HG02642 (cell line): ENCODE measurements at regions not wholly inside any gene's neighbourhood (a gene's known extent, or its start where the extent isn't known, plus 50 kb on each side); places are given as distances from the start of the nearest gene placed in this dataset.

Experiments
- ATAC-seq: cut with Tn5 transposase; IDR thresholded peaks from one replicate; pipeline ENCODE4 v1.9.1; 2021; ENCODE audit warnings: mild to moderate bottlenecking; ENCODE audit not compliant: unreplicated experiment, poor library complexity

GRCh38 chr4:127126718-127127117, 506.0 kb upstream of the INTU start:
- ATAC-seq: no peak

DNA sequence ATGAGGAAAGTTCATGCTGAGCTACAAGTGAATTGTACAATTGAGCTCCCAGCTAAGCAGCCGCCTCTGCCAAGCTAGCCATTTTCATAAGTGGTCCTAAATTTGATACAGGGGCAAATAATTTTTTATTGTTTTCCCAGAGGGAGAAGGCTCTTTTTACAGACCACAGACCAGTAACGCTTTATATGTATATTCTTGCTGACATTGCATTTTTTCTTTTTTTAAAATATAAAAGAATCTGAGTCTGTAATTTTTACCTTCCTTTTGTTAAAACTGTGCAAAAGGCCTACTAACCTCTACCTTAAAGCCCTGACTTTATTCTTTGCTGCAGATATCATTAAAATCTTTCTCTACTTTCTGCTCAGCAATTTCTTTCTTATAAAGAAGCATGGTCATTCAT, 501.2 kb upstream of the INTU start:
- ATAC-seq: no peak

DNA sequence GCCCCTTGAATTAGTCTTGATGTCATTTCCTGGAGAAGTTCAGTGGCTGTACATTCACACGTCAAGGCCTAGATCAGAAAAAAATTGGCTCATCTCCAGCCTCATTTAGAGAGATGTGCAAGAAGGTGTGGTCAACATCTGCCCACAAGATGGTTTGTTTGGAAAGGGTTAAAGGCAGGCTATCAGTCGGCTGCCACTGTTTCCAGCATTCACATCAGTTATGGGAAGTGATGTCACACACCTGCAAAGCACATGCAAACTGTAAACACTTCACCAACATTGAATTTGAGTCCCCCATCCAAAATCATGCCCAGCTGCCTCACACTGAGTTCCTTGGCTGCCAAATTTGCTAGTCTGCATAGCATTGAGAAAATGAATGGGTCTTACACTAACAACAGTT, 498.3 kb upstream of the INTU start:
- no peak for ATAC-seq

DNA sequence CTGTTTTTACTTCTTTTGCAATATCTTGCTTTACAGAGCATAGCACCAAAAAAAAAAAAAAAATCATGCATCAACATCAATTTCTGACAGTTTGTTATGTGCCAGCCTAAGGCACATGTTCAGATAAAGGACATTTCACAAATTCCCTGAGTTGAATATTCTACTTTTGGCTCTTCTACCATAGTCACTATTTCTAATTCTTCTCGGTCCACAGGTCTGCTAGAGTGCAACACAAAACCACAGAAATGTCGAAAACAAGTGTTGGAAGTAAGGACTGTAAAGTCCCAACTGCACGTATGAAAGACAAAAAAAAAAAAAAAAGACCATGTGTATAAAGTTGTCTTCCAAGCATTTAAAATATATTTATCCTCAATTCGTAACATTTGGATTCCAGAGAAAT, 494.2 kb upstream of the INTU start:
- ATAC-seq: no peak

DNA sequence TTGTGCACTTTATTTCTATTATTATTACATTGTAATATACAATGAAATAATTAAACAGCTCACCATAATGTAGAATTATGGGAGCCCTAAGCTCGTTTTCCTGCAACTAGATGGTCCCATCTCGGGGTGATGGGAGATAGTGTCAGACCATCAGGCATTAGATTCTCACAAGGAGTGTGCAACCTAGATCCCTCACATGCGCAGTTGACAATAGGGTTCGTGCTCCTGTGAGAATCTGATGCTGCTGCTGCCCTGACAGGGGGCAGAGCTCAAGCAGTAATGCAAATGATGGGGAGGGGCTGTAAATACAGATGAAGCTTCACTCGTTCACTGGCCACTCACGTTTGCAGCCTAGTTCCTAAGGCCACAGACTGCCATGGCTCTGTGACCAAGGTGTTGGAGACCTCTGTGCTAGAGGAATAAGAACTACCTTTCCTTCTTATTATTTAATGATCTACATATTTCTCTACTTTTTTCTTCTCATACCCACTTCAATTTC, 492.9 kb upstream of the INTU start:
- ATAC-seq: no peak

DNA sequence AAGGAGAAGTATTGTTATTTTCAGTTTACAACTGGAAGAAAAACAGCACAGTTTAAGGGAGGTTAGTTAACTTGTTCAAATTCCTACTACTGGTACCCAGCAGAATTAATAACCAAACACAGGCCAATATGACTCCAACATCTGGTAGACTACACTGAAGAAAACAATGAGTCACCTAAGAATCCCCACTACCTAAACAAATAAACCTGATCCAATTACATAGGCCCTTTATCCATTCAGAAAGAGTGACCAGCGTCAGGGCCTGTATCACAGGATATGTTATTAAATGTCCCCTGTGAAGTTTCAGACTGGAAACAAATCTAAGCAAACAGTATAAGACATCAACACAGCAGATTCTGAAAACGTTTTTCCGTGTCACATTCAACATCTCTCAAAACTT, 492.5 kb upstream of the INTU start:
- no peak for ATAC-seq

GRCh38 chr4:127141856-127142255, 490.9 kb upstream of the INTU start:
- no peak for ATAC-seq

- ATAC-seq: no peak
These were observed 489.1 kb upstream of the INTU start for GRCh38 chr4:127143460-127144195.

GRCh38 chr4:127145006-127145540, 487.7 kb upstream of the INTU start:
- no peak for ATAC-seq

DNA sequence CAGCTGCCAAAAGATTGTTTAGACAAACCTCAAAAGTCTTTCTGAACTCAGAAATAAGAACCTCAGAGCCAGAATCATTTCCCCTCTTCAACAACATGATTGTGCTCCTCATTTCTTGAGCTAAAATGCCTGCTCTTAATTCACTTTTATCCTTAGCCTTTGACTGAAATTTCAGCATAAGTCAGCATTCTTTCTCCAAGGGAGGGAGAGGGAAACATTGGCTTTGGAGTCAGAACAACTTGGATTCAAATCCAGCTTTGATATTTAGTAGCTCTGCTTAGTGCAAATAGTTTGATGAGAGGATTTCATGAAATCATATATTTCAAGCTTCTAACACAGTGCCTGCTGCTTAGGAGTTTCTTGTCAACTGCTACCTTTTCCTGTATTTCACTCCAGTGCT, 484.6 kb upstream of the INTU start:
- ATAC-seq: no peak

DNA sequence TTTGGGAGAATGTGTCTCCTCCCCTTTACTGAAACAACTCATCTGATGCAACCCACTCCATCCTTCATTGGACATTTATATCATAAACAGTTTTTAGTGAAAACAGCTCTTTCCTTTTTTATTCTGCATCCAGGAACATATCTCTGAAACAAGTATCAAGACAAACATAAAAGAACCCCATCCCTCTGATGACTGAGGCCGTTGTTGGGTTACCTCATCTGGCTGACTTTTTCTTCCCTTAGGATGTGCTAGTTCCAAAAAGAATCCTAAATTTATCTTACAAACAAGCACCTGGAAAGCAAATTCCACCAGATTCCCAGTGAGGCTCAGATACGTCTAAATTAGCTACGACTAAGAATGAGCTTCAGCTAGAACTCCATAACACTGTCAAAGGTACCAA, 483.7 kb upstream of the INTU start:
- ATAC-seq: no peak

- no peak for ATAC-seq
These were observed 480.8 kb upstream of the INTU start for GRCh38 chr4:127151941-127152340.

DNA sequence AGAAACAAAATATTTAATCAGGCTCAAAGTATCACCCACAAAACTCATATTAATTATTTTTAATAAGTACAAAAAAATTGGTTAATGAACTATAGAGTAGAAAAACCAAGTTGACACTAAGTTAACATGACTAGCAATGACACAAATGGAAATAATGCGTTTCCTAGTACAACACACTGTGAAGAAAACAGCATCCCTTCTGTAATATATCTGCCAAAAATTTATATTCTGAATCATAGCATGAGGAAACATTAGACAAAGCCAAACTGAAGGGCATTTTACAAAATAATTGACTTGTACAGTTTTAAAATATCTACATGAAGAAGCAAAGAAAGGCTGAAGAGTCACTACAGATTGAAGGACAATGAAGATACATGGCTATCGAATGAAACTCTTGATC, 477.6 kb upstream of the INTU start:
- no peak for ATAC-seq

- ATAC-seq: no peak
These were observed 477.2 kb upstream of the INTU start for GRCh38 chr4:127155555-127155954.

GRCh38 chr4:127162741-127163140, 470.0 kb upstream of the INTU start:
- no peak for ATAC-seq

DNA sequence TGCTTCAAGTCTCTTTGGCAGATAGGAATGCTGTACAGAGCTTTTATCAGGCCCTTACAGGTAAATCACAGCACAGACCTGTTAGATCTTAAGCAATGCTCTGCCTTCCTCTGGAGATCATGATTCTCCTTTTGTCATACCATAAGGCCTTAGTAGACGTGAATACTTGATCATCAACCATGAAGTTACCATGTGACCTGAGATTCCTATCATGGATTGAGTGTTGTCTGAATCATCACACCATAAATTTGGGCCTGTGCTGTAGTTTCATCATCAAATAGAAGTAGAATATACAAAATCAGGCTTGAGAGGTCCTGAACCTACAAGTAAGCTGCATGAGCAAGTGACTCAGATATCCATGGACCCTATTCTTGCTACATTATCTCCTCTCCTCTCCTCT, 466.8 kb upstream of the INTU start:
- ATAC-seq: no peak

DNA sequence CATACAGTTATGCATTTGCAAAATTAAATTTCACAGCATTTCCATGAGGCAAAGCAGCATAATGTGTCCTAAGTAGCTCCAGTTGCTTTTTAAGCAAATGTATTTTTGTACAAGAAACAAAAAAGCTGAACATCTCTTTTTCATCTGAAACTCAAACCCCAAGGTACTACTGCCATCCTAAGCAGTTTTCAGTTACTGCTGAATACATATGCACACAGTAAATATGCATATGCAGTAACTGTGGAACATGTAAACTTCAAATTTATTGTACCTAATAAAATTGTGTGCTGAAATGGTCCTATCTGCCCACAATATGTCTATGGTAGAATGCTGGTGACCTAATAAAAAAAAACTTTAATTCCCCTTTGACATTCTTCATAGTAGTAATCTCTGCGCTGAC, 458.6 kb upstream of the INTU start:
- no peak for ATAC-seq

GRCh38 chr4:127174616-127175015, 458.1 kb upstream of the INTU start:
- no peak for ATAC-seq

DNA sequence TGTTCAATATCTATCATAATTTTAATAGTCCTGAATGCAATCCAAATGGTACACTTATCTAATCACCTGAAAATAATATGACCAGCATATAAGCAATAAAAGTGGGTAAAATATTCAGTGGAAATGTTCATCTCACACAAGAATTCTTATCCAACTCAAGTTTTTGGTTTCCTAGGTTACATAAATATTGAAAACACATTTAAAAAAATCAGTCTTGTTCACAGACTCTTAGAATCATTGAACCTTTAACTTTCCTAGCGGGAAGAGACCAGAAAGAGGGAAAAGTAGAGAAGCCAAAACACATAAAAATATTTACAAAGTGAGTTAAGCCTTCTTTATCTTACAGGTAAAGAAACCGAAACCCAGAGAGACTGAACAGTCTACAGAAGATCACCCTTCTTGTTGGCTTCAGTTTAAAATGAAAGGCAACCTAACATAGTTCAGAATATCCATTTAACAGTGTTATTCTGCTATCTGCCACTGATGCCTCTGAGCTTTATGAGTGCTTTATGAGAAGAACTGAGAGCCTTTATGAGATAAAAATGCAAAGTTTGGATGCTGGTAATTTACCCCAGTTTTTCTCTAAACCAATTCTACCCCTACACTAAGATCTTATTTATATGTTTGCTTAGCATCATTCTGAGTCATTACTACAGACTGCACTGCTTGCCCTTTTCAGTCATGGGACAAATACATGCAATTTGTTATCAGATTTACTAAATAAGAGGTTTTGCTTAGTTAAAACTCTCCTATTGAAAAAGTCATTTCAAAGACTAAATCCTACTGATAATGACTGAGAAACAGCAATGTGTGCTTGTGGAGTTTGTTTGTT, 453.3 kb upstream of the INTU start:
- no peak for ATAC-seq

DNA sequence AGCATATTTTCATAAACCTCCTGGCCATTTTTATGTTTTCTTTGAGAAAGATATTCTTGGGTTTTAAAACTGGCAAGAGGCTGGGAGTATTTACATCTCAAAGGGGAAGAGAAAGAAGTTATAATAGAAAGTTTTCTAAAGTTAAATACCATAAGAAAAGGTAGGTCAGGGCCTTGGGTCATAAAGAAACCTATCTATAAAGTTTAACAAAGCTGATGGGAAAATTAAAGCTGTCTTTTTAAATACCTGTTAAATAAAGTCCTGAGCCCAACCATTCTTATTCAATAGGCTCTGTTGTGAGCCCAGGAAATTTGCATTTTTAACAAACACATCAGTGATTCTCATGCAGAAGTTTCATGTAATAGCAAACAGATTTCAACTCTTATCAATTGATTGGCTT, 451.8 kb upstream of the INTU start:
- no peak for ATAC-seq

DNA sequence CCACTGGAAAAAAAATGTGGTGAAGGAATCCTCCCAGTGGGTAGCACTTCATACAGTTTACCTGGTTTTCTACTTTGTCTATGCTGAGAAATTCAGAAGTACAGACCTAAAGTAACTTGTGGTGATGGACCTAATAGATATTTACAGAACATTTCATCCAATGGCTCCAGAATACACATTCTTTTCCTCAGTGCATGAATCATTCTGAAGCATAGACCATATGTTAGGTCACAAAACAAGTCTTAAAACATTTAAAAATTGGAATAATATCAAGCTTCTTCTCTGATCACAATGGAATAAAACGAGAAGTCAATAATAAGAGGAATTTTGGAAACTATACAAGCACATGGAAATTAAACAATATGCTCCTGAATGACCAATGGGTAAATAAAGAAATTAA, 450.1 kb upstream of the INTU start:
- no peak for ATAC-seq
